K562 (cell line): ENCODE measurements at regions not wholly inside any gene's neighbourhood (a gene's known extent, or its start where the extent isn't known, plus 50 kb on each side); places are given as distances from the start of the nearest gene placed in this dataset.

Experiments used
- CAMTA2 ChIP-seq: fragments of 250-450 bp; sonication (Bioruptor Pico); conservative IDR thresholded peaks from 2 replicates; pipeline ENCODE4 v1.5.1; 2022
- E2F3 ChIP-seq: fragments of 250-450 bp; sonication (Bioruptor Pico); IDR thresholded peaks from 2 replicates; pipeline ENCODE4 v1.4.0; 2020; ENCODE audit warnings: mild to moderate bottlenecking
- ETV1 ChIP-seq: fragments of 450-650 bp; conservative IDR thresholded peaks from 2 replicates; pipeline ENCODE4 v1.6.1; 2016; ENCODE audit warnings: missing genetic modification characterization, control low read depth, low read depth, missing compliant biosample characterization
- HDAC8 ChIP-seq: fragments of 450-650 bp; IDR thresholded peaks from 2 replicates; pipeline ENCODE4 v1.6.1; 2016; ENCODE audit warnings: mild to moderate bottlenecking, missing genetic modification characterization, moderate library complexity, missing compliant biosample characterization
- IFI16 ChIP-seq: fragments of 250-450 bp; sonication (Bioruptor Pico); IDR thresholded peaks from 2 replicates; pipeline ENCODE4 v2.1.2; 2022; ENCODE audit warnings: mild to moderate bottlenecking, inconsistent platforms
- KLF13 ChIP-seq: fragments of 450-650 bp; IDR thresholded peaks from 2 replicates; pipeline ENCODE4 v1.6.1; 2016; ENCODE audit warnings: missing genetic modification characterization, low read depth, mild to moderate bottlenecking, missing compliant biosample characterization, moderate library complexity, borderline replicate concordance
- MAZ ChIP-seq, 2 experiments: fragments of 450-650 bp in 1 of 2; sonication (generic) in 1 of 2; formaldehyde crosslinking; IDR thresholded peaks in 1 of 2; conservative IDR thresholded peaks in 1 of 2; 2 replicates each; pipeline versions ENCODE4 v1.4.0 to v1.5.0; 2020; ENCODE audit warnings: mild to moderate bottlenecking in 1 of 2, missing genetic modification reagents in 1 of 2
- NR2C1 ChIP-seq, 2 experiments: fragments of 450-650 bp; IDR thresholded peaks; 2 replicates each; pipeline ENCODE4 v1.6.1; 2017; ENCODE audit warnings: mild to moderate bottlenecking in 2 of 2, antibody characterized with exemption in 1 of 2, inconsistent platforms in 1 of 2, missing compliant biosample characterization in 1 of 2, missing genetic modification characterization in 1 of 2
- TCF3 ChIP-seq: sonication (generic); formaldehyde crosslinking; IDR thresholded peaks from 2 replicates; pipeline ENCODE4 v1.4.0; 2020; ENCODE audit warnings: mild to moderate bottlenecking, missing genetic modification reagents
- ZNF140 ChIP-seq: fragments of 250-450 bp; sonication (Bioruptor Pico); IDR thresholded peaks from 2 replicates; pipeline ENCODE4 v1.8.0; 2021; ENCODE audit warnings: moderate library complexity, mild to moderate bottlenecking, inconsistent platforms
- ZNF445 ChIP-seq: fragments of 250-450 bp; sonication (Bioruptor Pico); IDR thresholded peaks from 2 replicates; pipeline ENCODE4 v1.4.0; 2020; ENCODE audit warnings: low read depth, mild to moderate bottlenecking, moderate library complexity
- ZNF764 ChIP-seq: fragments of 250-450 bp; sonication (Bioruptor Pico); IDR thresholded peaks from 2 replicates; pipeline ENCODE4 v1.4.0; 2020; ENCODE audit warnings: low read depth, mild to moderate bottlenecking, moderate library complexity
- TF ChIP-seq, protein P1 (sequence below): fragments of 250-450 bp; sonication (Bioruptor Pico); IDR thresholded peaks from 2 replicates; pipeline ENCODE4 v1.8.0; 2022; ENCODE audit warnings: moderate library complexity, mild to moderate bottlenecking, inconsistent platforms
- TF ChIP-seq, protein P2 (sequence below): fragments of 450-650 bp; formaldehyde crosslinking; IDR thresholded peaks from 2 replicates; pipeline ENCODE4 v1.4.0; 2020; ENCODE audit warnings: mild to moderate bottlenecking, moderate library complexity
- TF ChIP-seq, protein P3 (sequence below), 3 experiments: fragments of 200-800 bp in 1 of 3; fragments of 250-450 bp in 1 of 3; fragments of 450-650 bp in 1 of 3; sonication (Bioruptor Pico) in 1 of 3; sonication (Bioruptor generic) in 1 of 3; formaldehyde crosslinking in 1 of 3; IDR thresholded peaks; 2 replicates each; pipeline versions ENCODE4 v1.6.1 to v1.8.0; 2016 to 2022; ENCODE audit warnings: mild to moderate bottlenecking in 2 of 3, missing genetic modification characterization in 2 of 3, missing compliant biosample characterization in 1 of 3, moderate library complexity in 1 of 3

DNA sequence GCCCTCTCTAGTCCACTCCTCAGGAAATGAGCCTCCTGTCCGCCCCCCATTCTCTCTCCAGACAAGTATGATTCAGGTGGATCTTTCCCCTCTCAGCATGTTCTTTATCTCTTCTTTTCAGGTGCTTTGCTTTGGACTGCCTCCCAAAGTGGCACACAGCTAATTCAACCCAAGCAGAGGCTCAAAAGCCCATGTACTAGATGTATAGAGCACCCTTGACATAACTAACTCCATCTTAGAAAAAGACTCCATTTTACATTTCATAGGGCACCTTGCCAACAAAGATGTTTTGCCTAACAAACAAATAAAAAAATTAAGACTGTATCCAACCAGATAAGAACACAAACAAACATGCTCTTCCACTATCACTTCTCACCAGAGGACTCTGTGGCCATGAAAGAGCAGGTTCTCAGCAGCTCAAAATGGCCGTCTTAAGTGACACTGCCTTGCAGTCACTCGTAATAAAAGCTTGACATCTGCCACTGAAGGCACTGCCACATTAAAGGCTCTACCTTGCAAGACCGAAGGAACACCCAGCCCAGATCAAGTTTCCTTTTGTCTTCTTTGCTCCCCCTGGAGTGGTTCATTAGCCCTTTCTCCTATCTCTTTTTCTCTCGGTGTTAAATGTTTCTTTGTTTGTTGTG, 84.9 kb upstream of the TAB3 start (continued):
- TF ChIP-seq KLF13 (tag) (0 out of 2 replicates have a peak, but pooled peaks have one; percentile 45), MAZ (CRISPR knock-in tag; conservative IDR thresholded peaks at IDR 0.05 in 1 of 2, IDR thresholded peaks at IDR 0.05 in 1 of 2) (peak in 1 of 2 experiments; percentile 75; a peak in 2 of 4 replicates), CAMTA2 (CRISPR knock-in tag) (no peak), IFI16 (peak; percentile 72; the same call in 1 of the 2 replicates), E2F3 (peak; percentile 79; the same call in 1 of the 2 replicates), ZNF445 (CRISPR knock-in tag) (0 out of 2 replicates have a peak, but pooled peaks have one; percentile 59), HDAC8 (tag) (peak; percentile 75), TCF3 (CRISPR knock-in tag) (peak; percentile 27; the same call in 1 of the 2 replicates), ETV1 (tag) (0 out of 2 replicates have a peak, but pooled peaks have one; percentile 11), ZNF764 (CRISPR knock-in tag) (0 out of 2 replicates have a peak, but pooled peaks have one; percentile 39), NR2C1 (IDR thresholded peaks at IDR 0.05) (no peak), NR2C1 (tag; IDR thresholded peaks at IDR 0.05) (peak; percentile 71), ZNF140 (CRISPR knock-in tag) (no peak)
- TF ChIP-seq, protein P1, sequence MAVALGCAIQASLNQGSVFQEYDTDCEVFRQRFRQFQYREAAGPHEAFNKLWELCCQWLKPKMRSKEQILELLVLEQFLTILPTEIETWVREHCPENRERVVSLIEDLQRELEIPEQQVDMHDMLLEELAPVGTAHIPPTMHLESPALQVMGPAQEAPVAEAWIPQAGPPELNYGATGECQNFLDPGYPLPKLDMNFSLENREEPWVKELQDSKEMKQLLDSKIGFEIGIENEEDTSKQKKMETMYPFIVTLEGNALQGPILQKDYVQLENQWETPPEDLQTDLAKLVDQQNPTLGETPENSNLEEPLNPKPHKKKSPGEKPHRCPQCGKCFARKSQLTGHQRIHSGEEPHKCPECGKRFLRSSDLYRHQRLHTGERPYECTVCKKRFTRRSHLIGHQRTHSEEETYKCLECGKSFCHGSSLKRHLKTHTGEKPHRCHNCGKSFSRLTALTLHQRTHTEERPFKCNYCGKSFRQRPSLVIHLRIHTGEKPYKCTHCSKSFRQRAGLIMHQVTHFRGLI (CRISPR knock-in tag): peak; percentile 64; the same call in 1 of the 2 replicates
- TF ChIP-seq, protein P2, sequence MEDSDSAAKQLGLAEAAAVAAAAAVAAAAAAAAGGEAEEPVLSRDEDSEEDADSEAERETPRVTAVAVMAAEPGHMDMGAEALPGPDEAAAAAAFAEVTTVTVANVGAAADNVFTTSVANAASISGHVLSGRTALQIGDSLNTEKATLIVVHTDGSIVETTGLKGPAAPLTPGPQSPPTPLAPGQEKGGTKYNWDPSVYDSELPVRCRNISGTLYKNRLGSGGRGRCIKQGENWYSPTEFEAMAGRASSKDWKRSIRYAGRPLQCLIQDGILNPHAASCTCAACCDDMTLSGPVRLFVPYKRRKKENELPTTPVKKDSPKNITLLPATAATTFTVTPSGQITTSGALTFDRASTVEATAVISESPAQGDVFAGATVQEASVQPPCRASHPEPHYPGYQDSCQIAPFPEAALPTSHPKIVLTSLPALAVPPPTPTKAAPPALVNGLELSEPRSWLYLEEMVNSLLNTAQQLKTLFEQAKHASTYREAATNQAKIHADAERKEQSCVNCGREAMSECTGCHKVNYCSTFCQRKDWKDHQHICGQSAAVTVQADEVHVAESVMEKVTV (CRISPR knock-in tag): 0 out of 2 replicates have a peak, but pooled peaks have one; percentile 20
- TF ChIP-seq, protein P3, sequence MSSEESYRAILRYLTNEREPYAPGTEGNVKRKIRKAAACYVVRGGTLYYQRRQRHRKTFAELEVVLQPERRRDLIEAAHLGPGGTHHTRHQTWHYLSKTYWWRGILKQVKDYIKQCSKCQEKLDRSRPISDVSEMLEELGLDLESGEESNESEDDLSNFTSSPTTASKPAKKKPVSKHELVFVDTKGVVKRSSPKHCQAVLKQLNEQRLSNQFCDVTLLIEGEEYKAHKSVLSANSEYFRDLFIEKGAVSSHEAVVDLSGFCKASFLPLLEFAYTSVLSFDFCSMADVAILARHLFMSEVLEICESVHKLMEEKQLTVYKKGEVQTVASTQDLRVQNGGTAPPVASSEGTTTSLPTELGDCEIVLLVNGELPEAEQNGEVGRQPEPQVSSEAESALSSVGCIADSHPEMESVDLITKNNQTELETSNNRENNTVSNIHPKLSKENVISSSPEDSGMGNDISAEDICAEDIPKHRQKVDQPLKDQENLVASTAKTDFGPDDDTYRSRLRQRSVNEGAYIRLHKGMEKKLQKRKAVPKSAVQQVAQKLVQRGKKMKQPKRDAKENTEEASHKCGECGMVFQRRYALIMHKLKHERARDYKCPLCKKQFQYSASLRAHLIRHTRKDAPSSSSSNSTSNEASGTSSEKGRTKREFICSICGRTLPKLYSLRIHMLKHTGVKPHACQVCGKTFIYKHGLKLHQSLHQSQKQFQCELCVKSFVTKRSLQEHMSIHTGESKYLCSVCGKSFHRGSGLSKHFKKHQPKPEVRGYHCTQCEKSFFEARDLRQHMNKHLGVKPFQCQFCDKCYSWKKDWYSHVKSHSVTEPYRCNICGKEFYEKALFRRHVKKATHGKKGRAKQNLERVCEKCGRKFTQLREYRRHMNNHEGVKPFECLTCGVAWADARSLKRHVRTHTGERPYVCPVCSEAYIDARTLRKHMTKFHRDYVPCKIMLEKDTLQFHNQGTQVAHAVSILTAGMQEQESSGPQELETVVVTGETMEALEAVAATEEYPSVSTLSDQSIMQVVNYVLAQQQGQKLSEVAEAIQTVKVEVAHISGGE (CRISPR knock-in tag; IDR thresholded peaks at IDR 0.05): peak in 1 of 3 experiments; percentile 80; a peak in 2 of 6 replicates
